SJCRH30 (cell line): ENCODE measurements at regions not wholly inside any gene's neighbourhood (a gene's known extent, or its start where the extent isn't known, plus 50 kb on each side); places are given as distances from the start of the nearest gene placed in this dataset.
A peak's percentile ranks its signal among the peaks of the same experiment; 100 is the strongest.

Source experiments
- DNase-seq, 2 experiments: peaks; one replicate each; pipeline ENCODE4 v3.0.0-alpha.2; 2015 to 2020
- H3K27ac ChIP-seq: fragments of 250-450 bp; sonication (Bioruptor Pico); 2 replicates; pipeline ENCODE4 v1.5.1; 2020; ENCODE audit warnings: mild to moderate bottlenecking, moderate library complexity
- H3K27me3 ChIP-seq: fragments of 250-450 bp; sonication (Bioruptor Pico); 2 replicates; pipeline ENCODE4 v1.5.1; 2020; ENCODE audit warnings: mild to moderate bottlenecking, moderate library complexity
- H3K36me3 ChIP-seq: fragments of 250-450 bp; sonication (Bioruptor Pico); 2 replicates; pipeline ENCODE4 v1.5.1; 2020; ENCODE audit warnings: mild to moderate bottlenecking, moderate library complexity
- H3K4me1 ChIP-seq: fragments of 250-450 bp; sonication (Bioruptor Pico); 2 replicates; pipeline ENCODE4 v1.5.1; 2020; ENCODE audit warnings: mild to moderate bottlenecking, moderate library complexity
- H3K4me3 ChIP-seq: fragments of 250-450 bp; sonication (Bioruptor Pico); 2 replicates; pipeline ENCODE4 v1.5.1; 2020; ENCODE audit warnings: mild to moderate bottlenecking, moderate library complexity
- H3K9me3 ChIP-seq: fragments of 250-450 bp; sonication (Bioruptor Pico); replicated peaks from 2 replicates; pipeline ENCODE4 v1.5.1; 2020; ENCODE audit warnings: mild to moderate bottlenecking, moderate library complexity

- H3K4me1 ChIP-seq: peaks cover 45% of the 10 kb centered on the region
- no peak for DNase-seq
- no peak overlapping the region for H3K4me3 ChIP-seq
- H3K27ac ChIP-seq: no peak overlapping the region
- no peaks in the 10 kb centered on the region for H3K27me3 ChIP-seq
- H3K9me3 ChIP-seq: peaks cover 6% of the 10 kb centered on the region
- H3K36me3 ChIP-seq: no peaks in the 10 kb centered on the region
Measured at GRCh38 chr2:37825586-37825985, 99.5 kb upstream of the RMDN2 start.

GRCh38 chr2:37826611-37827010, 98.5 kb upstream of the RMDN2 start:
- no peak overlapping the region for H3K4me3 ChIP-seq
- no peak overlapping the region for H3K27ac ChIP-seq
- DNase-seq: peak; percentile 31 to 44
- H3K4me1 ChIP-seq: peaks cover 55% of the 10 kb centered on the region
- H3K27me3 ChIP-seq: no peaks in the 10 kb centered on the region
- no peaks in the 10 kb centered on the region for H3K36me3 ChIP-seq
- no peaks in the 10 kb centered on the region for H3K9me3 ChIP-seq

- peak overlapping the region; percentile 69 for H3K27ac ChIP-seq
- H3K36me3 ChIP-seq: no peaks in the 10 kb centered on the region
- H3K9me3 ChIP-seq: no peaks in the 10 kb centered on the region
- H3K4me3 ChIP-seq: no peak overlapping the region
- H3K27me3 ChIP-seq: no peaks in the 10 kb centered on the region
- no peak for DNase-seq
- peaks cover 64% of the 10 kb centered on the region for H3K4me1 ChIP-seq
Measured at GRCh38 chr2:37827455-37827854, 97.6 kb upstream of the RMDN2 start.

- H3K4me1 ChIP-seq: peaks cover 67% of the 10 kb centered on the region
- H3K27me3 ChIP-seq: no peaks in the 10 kb centered on the region
- DNase-seq: peak; percentile 97 to 99
- H3K36me3 ChIP-seq: no peaks in the 10 kb centered on the region
- H3K4me3 ChIP-seq: no peak overlapping the region
- no peaks in the 10 kb centered on the region for H3K9me3 ChIP-seq
- H3K27ac ChIP-seq: peak overlapping the region; percentile 69
Measured at GRCh38 chr2:37827911-37828511, 97.1 kb upstream of the RMDN2 start.

- H3K36me3 ChIP-seq: no peaks in the 10 kb centered on the region
- H3K4me1 ChIP-seq: peaks cover 67% of the 10 kb centered on the region
- peak overlapping the region; percentile 69; the same call in 1 of the 2 replicates for H3K27ac ChIP-seq
- DNase-seq: peak; percentile 30 to 40
- no peak overlapping the region for H3K4me3 ChIP-seq
- no peaks in the 10 kb centered on the region for H3K9me3 ChIP-seq
- no peaks in the 10 kb centered on the region for H3K27me3 ChIP-seq
Measured at GRCh38 chr2:37829202-37829601, 95.9 kb upstream of the RMDN2 start.

GRCh38 chr2:37829616-37830395, 95.3 kb upstream of the RMDN2 start:
- H3K27ac ChIP-seq: no peak overlapping the region; the same call in 1 of the 2 replicates
- peak in 1 of 2 experiments; percentile 40 for DNase-seq
- H3K4me1 ChIP-seq: peaks cover 70% of the 10 kb centered on the region
- no peaks in the 10 kb centered on the region for H3K9me3 ChIP-seq
- H3K4me3 ChIP-seq: no peak overlapping the region
- H3K27me3 ChIP-seq: no peaks in the 10 kb centered on the region
- H3K36me3 ChIP-seq: no peaks in the 10 kb centered on the region

- no peak overlapping the region for H3K4me3 ChIP-seq
- H3K36me3 ChIP-seq: no peaks in the 10 kb centered on the region
- peak overlapping the region; percentile 79 for H3K27ac ChIP-seq
- H3K27me3 ChIP-seq: no peaks in the 10 kb centered on the region
- H3K4me1 ChIP-seq: peaks cover 70% of the 10 kb centered on the region
- H3K9me3 ChIP-seq: no peaks in the 10 kb centered on the region
- DNase-seq: peak in 1 of 2 experiments; percentile 29
Measured at GRCh38 chr2:37830636-37831035, 94.5 kb upstream of the RMDN2 start.

GRCh38 chr2:37831081-37831780, 93.9 kb upstream of the RMDN2 start:
- no peaks in the 10 kb centered on the region for H3K27me3 ChIP-seq
- peak; percentile 87 to 97 for DNase-seq

GRCh38 chr2:37832590-37833197, 92.4 kb upstream of the RMDN2 start:
- peaks cover 51% of the 10 kb centered on the region for H3K4me1 ChIP-seq
- peak overlapping the region; percentile 79; the same call in 1 of the 2 replicates for H3K27ac ChIP-seq
- no peak overlapping the region for H3K4me3 ChIP-seq
- H3K9me3 ChIP-seq: no peaks in the 10 kb centered on the region
- H3K36me3 ChIP-seq: no peaks in the 10 kb centered on the region
- H3K27me3 ChIP-seq: no peaks in the 10 kb centered on the region
- peak; percentile 97 to 99 for DNase-seq

More at GRCh38 chr2:37831081-37831780, 93.9 kb upstream of the RMDN2 start:
- no peaks in the 10 kb centered on the region for H3K36me3 ChIP-seq
- no peaks in the 10 kb centered on the region for H3K9me3 ChIP-seq
- peak overlapping the region; percentile 79 for H3K27ac ChIP-seq
- no peak overlapping the region for H3K4me3 ChIP-seq
- peaks cover 66% of the 10 kb centered on the region for H3K4me1 ChIP-seq

GRCh38 chr2:37833423-37833822, 91.7 kb upstream of the RMDN2 start:
- Histone ChIP-seq H3K27me3 (no peaks in the 10 kb centered on the region), H3K9me3 (no peaks in the 10 kb centered on the region), H3K4me1 (peaks cover 45% of the 10 kb centered on the region), H3K36me3 (no peaks in the 10 kb centered on the region), H3K4me3 (no peak overlapping the region), H3K27ac (no peak overlapping the region)
- no peak for DNase-seq

GRCh38 chr2:37836270-37836669, 88.8 kb upstream of the RMDN2 start:
- no peak for DNase-seq
- H3K27me3 ChIP-seq: no peaks in the 10 kb centered on the region
- H3K4me3 ChIP-seq: no peak overlapping the region
- H3K36me3 ChIP-seq: no peaks in the 10 kb centered on the region
- H3K9me3 ChIP-seq: no peaks in the 10 kb centered on the region
- H3K4me1 ChIP-seq: peaks cover 18% of the 10 kb centered on the region
- H3K27ac ChIP-seq: no peak overlapping the region

- no peak for DNase-seq
- H3K4me1 ChIP-seq: peaks cover 14% of the 10 kb centered on the region
Measured at GRCh38 chr2:37836711-37837110, 88.4 kb upstream of the RMDN2 start.

GRCh38 chr2:37837628-37838328, 87.3 kb upstream of the RMDN2 start:
- Histone ChIP-seq H3K27me3 (no peaks in the 10 kb centered on the region), H3K4me3 (no peak overlapping the region), H3K9me3 (no peaks in the 10 kb centered on the region), H3K4me1 (peaks cover 5% of the 10 kb centered on the region; the same call in 1 of the 2 replicates), H3K27ac (no peak overlapping the region), H3K36me3 (no peaks in the 10 kb centered on the region)
- no peak for DNase-seq

More at GRCh38 chr2:37836711-37837110, 88.4 kb upstream of the RMDN2 start:
- no peaks in the 10 kb centered on the region for H3K36me3 ChIP-seq
- H3K9me3 ChIP-seq: no peaks in the 10 kb centered on the region
- no peak overlapping the region for H3K27ac ChIP-seq
- H3K27me3 ChIP-seq: no peaks in the 10 kb centered on the region
- no peak overlapping the region for H3K4me3 ChIP-seq

GRCh38 chr2:37838541-37839167, 86.4 kb upstream of the RMDN2 start:
- Histone ChIP-seq H3K4me3 (no peak overlapping the region), H3K36me3 (no peaks in the 10 kb centered on the region), H3K9me3 (no peaks in the 10 kb centered on the region), H3K27ac (no peak overlapping the region), H3K27me3 (no peaks in the 10 kb centered on the region), H3K4me1 (peaks cover 3% of the 10 kb centered on the region; the same call in 1 of the 2 replicates)
- DNase-seq: no peak
